A549 (cell line): ENCODE measurements at regions not wholly inside any gene's neighbourhood (a gene's known extent, or its start where the extent isn't known, plus 50 kb on each side); places are given as distances from the start of the nearest gene placed in this dataset.

ENCODE experiments used
- ATAC-seq, 2 experiments: fragments of 200-7000 bp in 1 of 2; fragments of >200 bp in 1 of 2; cut with Nextera tagmentation in 1 of 2; cut with Tn5 transposase in 1 of 2; 3 replicates each; pipeline versions ENCODE4 v1.8.0 to v1.9.1; 2018 to 2020; ENCODE audit warnings: mild to moderate bottlenecking in 1 of 2, moderate library complexity in 1 of 2
- CTCF ChIA-PET: fragments of 300-600 bp; sonication (Branson Sonifier 250); formaldehyde crosslinking; extraction: SDS; loops from one replicate; lab custom pipeline; 2021; ENCODE audit warnings: antibody characterized with exemption, inconsistent platforms; lab: Yijun Ruan, JAX
- POLR2A ChIA-PET: fragments of 350-600 bp; formaldehyde crosslinking; extraction: SDS; loops from one replicate; lab custom pipeline; 2021; ENCODE audit warnings: antibody characterized with exemption, inconsistent platforms; lab: Yijun Ruan, JAX
- DNase-seq, 2 experiments: peaks; one replicate each; pipeline versions ENCODE4 v3.0.0 to v3.0.0-alpha.2; 2011 to 2016; ENCODE audit warnings: low read depth in 1 of 2, low spot score in 1 of 2
- FAIRE-seq: peaks from 2 replicates; lab custom pipeline; 2011; peaks lifted over from hg19 to GRCh38; lab: Jason Lieb, UNC
- H3K27ac ChIP-seq, 2 experiments: fragments of >200 bp; sonication (Bioruptor Twin); formaldehyde crosslinking; 3 replicates each; pipeline ENCODE4 v1.5.1; 2016 to 2017
- H3K4me1 ChIP-seq: fragments of >200 bp; sonication (Bioruptor Twin); formaldehyde crosslinking; 3 replicates; pipeline ENCODE4 v1.6.1; 2016
- H3K4me2 ChIP-seq: fragments of >200 bp; sonication (Bioruptor Twin); formaldehyde crosslinking; 3 replicates; pipeline ENCODE4 v1.6.1; 2016
- H3K4me3 ChIP-seq: fragments of >200 bp; sonication (Bioruptor Twin); formaldehyde crosslinking; 3 replicates; pipeline ENCODE4 v1.5.1; 2016
- H3K9me3 ChIP-seq: fragments of >200 bp; sonication (Bioruptor Twin); formaldehyde crosslinking; 3 replicates; pipeline ENCODE4 v1.6.1; 2016
- CBX2 ChIP-seq: fragments of 200-600 bp; sonication (generic); IDR thresholded peaks from 2 replicates; pipeline ENCODE4 v1.6.1; 2016; ENCODE audit warnings: low read depth, mild to moderate bottlenecking, borderline replicate concordance
- CHD2 ChIP-seq: fragments of 150-350 bp; IDR thresholded peaks from 2 replicates; pipeline ENCODE4 v1.6.1; 2014; ENCODE audit warnings: low read length; ENCODE audit not compliant: partially characterized antibody
- CHD4 ChIP-seq: fragments of 200-600 bp; sonication (generic); IDR thresholded peaks from 2 replicates; pipeline ENCODE4 v1.6.1; 2016; ENCODE audit warnings: antibody characterized with exemption, mild to moderate bottlenecking, borderline replicate concordance
- EHF ChIP-seq: fragments of 250-450 bp; sonication (Bioruptor Pico); IDR thresholded peaks from 2 replicates; pipeline ENCODE4 v1.5.0; 2020; ENCODE audit warnings: mild to moderate bottlenecking
- ELK1 ChIP-seq: fragments of 150-350 bp; IDR thresholded peaks from 2 replicates; pipeline ENCODE4 v1.6.1; 2014; ENCODE audit warnings: low read depth, mild to moderate bottlenecking, low read length
- FOSL2 ChIP-seq, 2 experiments: fragments of 450-650 bp in 1 of 2; fragments of >200 bp in 1 of 2; sonication (Bioruptor Twin) in 1 of 2; formaldehyde crosslinking; IDR thresholded peaks; 2 replicates each; pipeline versions ENCODE4 v1.5.0 to v1.6.1; 2016 to 2020; ENCODE audit warnings: mild to moderate bottlenecking in 1 of 2, moderate library complexity in 1 of 2
- JUN ChIP-seq, 2 experiments: fragments of >200 bp; sonication (Bioruptor Twin); formaldehyde crosslinking; IDR thresholded peaks; 2 replicates in 1 of 2; 3 replicates in 1 of 2; pipeline ENCODE4 v1.6.1; 2016 to 2017
- JUNB ChIP-seq: fragments of >200 bp; sonication (Bioruptor Twin); formaldehyde crosslinking; IDR thresholded peaks from 2 replicates; pipeline ENCODE4 v1.6.1; 2016
- MAFK ChIP-seq: fragments of 450-650 bp; IDR thresholded peaks from 2 replicates; pipeline ENCODE4 v1.6.1; 2014; ENCODE audit not compliant: partially characterized antibody
- NPAS2 ChIP-seq: fragments of 250-450 bp; sonication (Bioruptor Pico); IDR thresholded peaks from 2 replicates; pipeline ENCODE4 v1.8.0; 2022; ENCODE audit warnings: mild to moderate bottlenecking, moderate library complexity, borderline replicate concordance
- NR3C1 ChIP-seq: fragments of >200 bp; sonication (Bioruptor Twin); formaldehyde crosslinking; IDR thresholded peaks from 3 replicates; pipeline ENCODE4 v1.6.1; 2017
- POLR2A ChIP-seq: IDR thresholded peaks from 2 replicates; pipeline ENCODE4 v1.6.1; 2012; ENCODE audit warnings: mild to moderate bottlenecking, low read length
- RARB ChIP-seq: fragments of 250-450 bp; sonication (Bioruptor Pico); IDR thresholded peaks from 2 replicates; pipeline ENCODE4 v1.8.0; 2021; ENCODE audit warnings: mild to moderate bottlenecking, moderate library complexity
- RCOR1 ChIP-seq: fragments of 150-350 bp; IDR thresholded peaks from 2 replicates; pipeline ENCODE4 v1.6.1; 2014; ENCODE audit warnings: antibody characterized with exemption, low read length, low read depth
- RFX5 ChIP-seq: fragments of 450-650 bp; IDR thresholded peaks from 2 replicates; pipeline ENCODE4 v1.7.1; 2014; ENCODE audit warnings: antibody characterized with exemption, mild to moderate bottlenecking, moderate library complexity
- TP53 ChIP-seq: fragments of 250-450 bp; sonication (Bioruptor Pico); IDR thresholded peaks from 2 replicates; pipeline ENCODE4 v1.5.0; 2021; ENCODE audit warnings: mild to moderate bottlenecking, moderate library complexity
- ZC3H11A ChIP-seq: fragments of 450-650 bp; IDR thresholded peaks from 2 replicates; pipeline ENCODE4 v1.6.1; 2014; ENCODE audit warnings: antibody characterized with exemption, mild to moderate bottlenecking
- WGBS: methylation state at CpG from one replicate; pipeline ENCODE4 v1.1.6; 2017; ENCODE audit errors: missing lambda C conversion rate; 5-methylcytosine and 5-hydroxymethylcytosine counted together
- TF ChIP-seq, protein P1 (sequence below): IDR thresholded peaks from 2 replicates; pipeline ENCODE4 v1.6.1; 2012; ENCODE audit warnings: low read depth, borderline replicate concordance
- TF ChIP-seq, protein P2 (sequence below): fragments of 250-450 bp; sonication (Bioruptor Pico); IDR thresholded peaks from 2 replicates; pipeline ENCODE4 v1.5.0; 2021; ENCODE audit warnings: mild to moderate bottlenecking, moderate library complexity, borderline replicate concordance
- TF ChIP-seq, protein P3 (sequence below): fragments of 200-600 bp; sonication (generic); IDR thresholded peaks from 2 replicates; pipeline ENCODE4 v1.6.1; 2016; ENCODE audit warnings: antibody characterized with exemption, mild to moderate bottlenecking, moderate library complexity
- TF ChIP-seq, protein P4 (sequence below): fragments of >200 bp; sonication (Bioruptor Twin); formaldehyde crosslinking; IDR thresholded peaks from 3 replicates; pipeline ENCODE4 v1.5.1; 2016

DNA sequence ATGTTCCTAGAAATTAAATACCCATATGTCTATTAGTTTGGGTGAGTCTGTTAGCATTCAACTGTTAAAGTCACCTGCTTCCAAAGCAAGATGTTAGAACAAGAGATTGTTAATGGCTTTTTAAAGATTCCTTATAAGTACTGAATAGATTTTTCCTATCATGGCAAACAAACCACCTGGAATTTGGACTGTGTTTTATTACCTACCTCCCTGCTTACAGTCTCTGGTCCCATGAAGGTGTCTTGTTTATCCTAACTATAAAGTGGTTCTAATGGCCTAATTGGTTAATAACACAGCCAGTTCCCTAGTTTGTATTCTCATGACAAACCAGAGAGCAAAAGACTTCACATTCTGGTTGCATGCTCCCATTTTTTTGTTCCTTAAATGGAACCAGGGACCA lies 149.5 kb downstream of the PPP1R2C start:
- Histone ChIP-seq H3K27ac (no peak overlapping the region), H3K4me2 (no peak overlapping the region), H3K4me3 (no peak overlapping the region), H3K4me1 (no peaks in the 10 kb centered on the region), H3K9me3 (no peaks in the 10 kb centered on the region)
- ChIA-PET CTCF (interaction anchor here (0.6 kb wide), 1 partner anchor 309 kb away, joined by 4 read pairs; no protein-coding TSS in a partner anchor), POLR2A (no interaction called here)
- no peak for ATAC-seq
- FAIRE-seq: no peak
- DNase-seq: no peak
- TF ChIP-seq EHF (CRISPR knock-in tag) (no peak), JUNB (no peak), FOSL2 (IDR thresholded peaks at IDR 0.05) (no peak), FOSL2 (CRISPR knock-in tag; IDR thresholded peaks at IDR 0.05) (no peak), RFX5 (no peak), NPAS2 (CRISPR knock-in tag) (no peak), ELK1 (no peak), ZC3H11A (no peak), NR3C1 (no peak), POLR2A (no peak), MAFK (no peak)
- TF ChIP-seq, protein P1, sequence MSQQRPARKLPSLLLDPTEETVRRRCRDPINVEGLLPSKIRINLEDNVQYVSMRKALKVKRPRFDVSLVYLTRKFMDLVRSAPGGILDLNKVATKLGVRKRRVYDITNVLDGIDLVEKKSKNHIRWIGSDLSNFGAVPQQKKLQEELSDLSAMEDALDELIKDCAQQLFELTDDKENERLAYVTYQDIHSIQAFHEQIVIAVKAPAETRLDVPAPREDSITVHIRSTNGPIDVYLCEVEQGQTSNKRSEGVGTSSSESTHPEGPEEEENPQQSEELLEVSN: no peak

GRCh38 chrX:42627891-42628290 lies 150.1 kb downstream of the PPP1R2C start:
- no peak for DNase-seq
- ChIA-PET POLR2A (no interaction called here), CTCF (no interaction called here)
- Histone ChIP-seq H3K4me1 (no peaks in the 10 kb centered on the region), H3K4me2 (no peak overlapping the region), H3K27ac (no peak overlapping the region), H3K4me3 (no peak overlapping the region), H3K9me3 (no peaks in the 10 kb centered on the region)
- 4% methylated on average over 3 of the region's 3 CpGs for WGBS
- no peak for ATAC-seq
- no peak for FAIRE-seq
- TF ChIP-seq TP53 (no peak), CHD4 (no peak), NPAS2 (CRISPR knock-in tag) (no peak), ZC3H11A (no peak), RARB (no peak), CBX2 (no peak), FOSL2 (IDR thresholded peaks at IDR 0.05) (no peak), FOSL2 (CRISPR knock-in tag; IDR thresholded peaks at IDR 0.05) (no peak), RCOR1 (no peak), EHF (CRISPR knock-in tag) (no peak), CHD2 (no peak), RFX5 (no peak), ELK1 (no peak), JUN (IDR thresholded peaks at IDR 0.05) (no peak)
- TF ChIP-seq, protein P1: no peak
- TF ChIP-seq, protein P2, sequence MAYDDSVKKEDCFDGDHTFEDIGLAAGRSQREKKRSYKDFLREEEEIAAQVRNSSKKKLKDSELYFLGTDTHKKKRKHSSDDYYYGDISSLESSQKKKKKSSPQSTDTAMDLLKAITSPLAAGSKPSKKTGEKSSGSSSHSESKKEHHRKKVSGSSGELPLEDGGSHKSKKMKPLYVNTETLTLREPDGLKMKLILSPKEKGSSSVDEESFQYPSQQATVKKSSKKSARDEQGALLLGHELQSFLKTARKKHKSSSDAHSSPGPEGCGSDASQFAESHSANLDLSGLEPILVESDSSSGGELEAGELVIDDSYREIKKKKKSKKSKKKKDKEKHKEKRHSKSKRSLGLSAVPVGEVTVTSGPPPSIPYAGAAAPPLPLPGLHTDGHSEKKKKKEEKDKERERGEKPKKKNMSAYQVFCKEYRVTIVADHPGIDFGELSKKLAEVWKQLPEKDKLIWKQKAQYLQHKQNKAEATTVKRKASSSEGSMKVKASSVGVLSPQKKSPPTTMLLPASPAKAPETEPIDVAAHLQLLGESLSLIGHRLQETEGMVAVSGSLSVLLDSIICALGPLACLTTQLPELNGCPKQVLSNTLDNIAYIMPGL: no peak
- TF ChIP-seq, protein P3, sequence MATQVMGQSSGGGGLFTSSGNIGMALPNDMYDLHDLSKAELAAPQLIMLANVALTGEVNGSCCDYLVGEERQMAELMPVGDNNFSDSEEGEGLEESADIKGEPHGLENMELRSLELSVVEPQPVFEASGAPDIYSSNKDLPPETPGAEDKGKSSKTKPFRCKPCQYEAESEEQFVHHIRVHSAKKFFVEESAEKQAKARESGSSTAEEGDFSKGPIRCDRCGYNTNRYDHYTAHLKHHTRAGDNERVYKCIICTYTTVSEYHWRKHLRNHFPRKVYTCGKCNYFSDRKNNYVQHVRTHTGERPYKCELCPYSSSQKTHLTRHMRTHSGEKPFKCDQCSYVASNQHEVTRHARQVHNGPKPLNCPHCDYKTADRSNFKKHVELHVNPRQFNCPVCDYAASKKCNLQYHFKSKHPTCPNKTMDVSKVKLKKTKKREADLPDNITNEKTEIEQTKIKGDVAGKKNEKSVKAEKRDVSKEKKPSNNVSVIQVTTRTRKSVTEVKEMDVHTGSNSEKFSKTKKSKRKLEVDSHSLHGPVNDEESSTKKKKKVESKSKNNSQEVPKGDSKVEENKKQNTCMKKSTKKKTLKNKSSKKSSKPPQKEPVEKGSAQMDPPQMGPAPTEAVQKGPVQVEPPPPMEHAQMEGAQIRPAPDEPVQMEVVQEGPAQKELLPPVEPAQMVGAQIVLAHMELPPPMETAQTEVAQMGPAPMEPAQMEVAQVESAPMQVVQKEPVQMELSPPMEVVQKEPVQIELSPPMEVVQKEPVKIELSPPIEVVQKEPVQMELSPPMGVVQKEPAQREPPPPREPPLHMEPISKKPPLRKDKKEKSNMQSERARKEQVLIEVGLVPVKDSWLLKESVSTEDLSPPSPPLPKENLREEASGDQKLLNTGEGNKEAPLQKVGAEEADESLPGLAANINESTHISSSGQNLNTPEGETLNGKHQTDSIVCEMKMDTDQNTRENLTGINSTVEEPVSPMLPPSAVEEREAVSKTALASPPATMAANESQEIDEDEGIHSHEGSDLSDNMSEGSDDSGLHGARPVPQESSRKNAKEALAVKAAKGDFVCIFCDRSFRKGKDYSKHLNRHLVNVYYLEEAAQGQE: no peak
- TF ChIP-seq, protein P4, sequence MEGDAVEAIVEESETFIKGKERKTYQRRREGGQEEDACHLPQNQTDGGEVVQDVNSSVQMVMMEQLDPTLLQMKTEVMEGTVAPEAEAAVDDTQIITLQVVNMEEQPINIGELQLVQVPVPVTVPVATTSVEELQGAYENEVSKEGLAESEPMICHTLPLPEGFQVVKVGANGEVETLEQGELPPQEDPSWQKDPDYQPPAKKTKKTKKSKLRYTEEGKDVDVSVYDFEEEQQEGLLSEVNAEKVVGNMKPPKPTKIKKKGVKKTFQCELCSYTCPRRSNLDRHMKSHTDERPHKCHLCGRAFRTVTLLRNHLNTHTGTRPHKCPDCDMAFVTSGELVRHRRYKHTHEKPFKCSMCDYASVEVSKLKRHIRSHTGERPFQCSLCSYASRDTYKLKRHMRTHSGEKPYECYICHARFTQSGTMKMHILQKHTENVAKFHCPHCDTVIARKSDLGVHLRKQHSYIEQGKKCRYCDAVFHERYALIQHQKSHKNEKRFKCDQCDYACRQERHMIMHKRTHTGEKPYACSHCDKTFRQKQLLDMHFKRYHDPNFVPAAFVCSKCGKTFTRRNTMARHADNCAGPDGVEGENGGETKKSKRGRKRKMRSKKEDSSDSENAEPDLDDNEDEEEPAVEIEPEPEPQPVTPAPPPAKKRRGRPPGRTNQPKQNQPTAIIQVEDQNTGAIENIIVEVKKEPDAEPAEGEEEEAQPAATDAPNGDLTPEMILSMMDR: no peak
